GM12891 (cell line): ENCODE measurements at regions not wholly inside any gene's neighbourhood (a gene's known extent, or its start where the extent isn't known, plus 50 kb on each side); places are given as distances from the start of the nearest gene placed in this dataset.

Experiments
- POLR2A ChIP-seq: IDR thresholded peaks from 2 replicates; pipeline ENCODE4 v1.6.1; 2011; ENCODE audit warnings: low read depth, low read length, control low read depth
- POLR2AphosphoS5 ChIP-seq: IDR thresholded peaks from 2 replicates; pipeline ENCODE4 v1.6.1; 2011; ENCODE audit warnings: low read depth, low read length, control low read depth

- TF ChIP-seq POLR2A (no peak), POLR2AphosphoS5 (no peak)
Measured at GRCh38 chr3:117977504-117978228, 1057.0 kb downstream of the IGSF11 start.
